Vagina (tissue), 2 donors: ENCODE measurements at regions not wholly inside any gene's neighbourhood (a gene's known extent, or its start where the extent isn't known, plus 50 kb on each side); places are given as distances from the start of the nearest gene placed in this dataset.

Source experiments
- DNase-seq, 2 donors: peaks; one replicate each; pipeline ENCODE4 v3.0.0-alpha.2; 2017; ENCODE audit errors: extremely low spot score in 2 of 2
- H3K27ac ChIP-seq: fragments of 200-600 bp; sonication (generic); one replicate; pipeline ENCODE4 v1.5.1; 2019
- H3K27me3 ChIP-seq: fragments of 200-600 bp; sonication (generic); one replicate; pipeline ENCODE4 v1.5.1; 2019
- H3K36me3 ChIP-seq, 2 donors: fragments of 200-600 bp; sonication (generic); one replicate each; pipeline ENCODE4 v1.5.1; 2017 to 2019
- H3K4me1 ChIP-seq: fragments of 200-600 bp; sonication (generic); one replicate; pipeline ENCODE4 v1.5.1; 2019
- H3K4me3 ChIP-seq, 2 donors: fragments of 200-600 bp; sonication (generic); 1 replicate in 1 of 2; 2 replicates in 1 of 2; pipeline ENCODE4 v1.5.1; 2016 to 2019
- H3K9me3 ChIP-seq: fragments of 200-600 bp; sonication (generic); one replicate; pipeline ENCODE4 v1.5.1; 2019
- POLR2A ChIP-seq, 2 donors: fragments of 450-650 bp; IDR thresholded peaks; one replicate each; pipeline ENCODE4 v1.6.1; 2017; ENCODE audit warnings: antibody characterized with exemption in 2 of 2, mild to moderate bottlenecking in 2 of 2, moderate library complexity in 2 of 2
- POLR2AphosphoS5 ChIP-seq, 2 donors: sonication (generic); formaldehyde crosslinking; IDR thresholded peaks; one replicate each; pipeline ENCODE4 v1.9.0; 2017; ENCODE audit warnings: antibody characterized with exemption in 2 of 2, mild to moderate bottlenecking in 2 of 2, low read depth in 1 of 2; ENCODE audit not compliant: insufficient read depth in 1 of 2
- intact Hi-C: fragments of 100-400 bp; cut with DNase I; formaldehyde crosslinking; loops from one replicate; pipeline ENCODE4 v1.15.1; 2023
- TF ChIP-seq, protein P1 (sequence below), 3 experiments: fragments of 450-650 bp in 2 of 3; fragments of 200-600 bp in 1 of 3; sonication (generic) in 1 of 3; IDR thresholded peaks; one replicate each; pipeline ENCODE4 v1.5.1; 2017 to 2019; ENCODE audit warnings: antibody characterized with exemption in 3 of 3, mild to moderate bottlenecking in 2 of 3, moderate library complexity in 2 of 3

DNA sequence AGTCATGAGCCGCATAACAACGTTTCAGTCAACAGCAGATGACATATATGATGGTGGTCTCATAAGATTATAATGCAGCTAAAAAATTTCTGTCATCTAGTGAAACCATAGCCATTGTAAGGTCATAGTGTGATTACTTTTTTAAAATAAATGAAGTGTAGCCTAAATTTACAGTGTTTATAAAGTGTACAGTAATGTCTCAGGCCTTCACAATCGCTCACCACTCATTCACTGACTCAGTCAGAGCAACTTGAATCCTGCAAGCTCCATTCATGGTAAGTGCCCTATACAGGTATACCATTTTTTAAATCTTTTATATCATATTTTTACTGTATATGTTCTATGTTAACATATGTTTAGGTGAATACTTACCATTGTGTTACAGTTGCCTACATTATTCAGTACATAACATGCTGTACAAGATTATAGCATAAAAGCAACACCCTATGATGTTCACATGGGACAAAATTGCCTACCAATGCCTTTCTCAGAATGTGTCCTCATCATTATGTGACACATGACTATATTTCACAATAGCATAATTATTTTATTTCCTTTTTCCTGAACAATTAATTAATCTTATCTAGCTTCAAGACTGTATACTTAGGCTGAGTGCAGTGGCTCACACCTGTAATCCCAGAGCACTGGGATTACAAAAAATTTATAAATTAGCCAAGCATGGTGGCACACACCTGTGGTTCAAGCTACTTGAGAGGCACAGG is 1115.9 kb upstream of the ZEB2 start:
- no peaks in the 10 kb centered on the region for H3K4me1 ChIP-seq
- H3K36me3 ChIP-seq = no peaks in the 10 kb centered on the region
- H3K9me3 ChIP-seq = no peaks in the 10 kb centered on the region
- intact Hi-C loops = no loop called here
- no peak overlapping the region for H3K4me3 ChIP-seq
- TF ChIP-seq POLR2AphosphoS5 (IDR thresholded peaks at IDR 0.05; ENCODE audit: insufficient read depth in 1 of 2, low read depth in 1 of 2) = no peak
- TF ChIP-seq POLR2A (IDR thresholded peaks at IDR 0.05) = no peak
- TF ChIP-seq, protein P1, sequence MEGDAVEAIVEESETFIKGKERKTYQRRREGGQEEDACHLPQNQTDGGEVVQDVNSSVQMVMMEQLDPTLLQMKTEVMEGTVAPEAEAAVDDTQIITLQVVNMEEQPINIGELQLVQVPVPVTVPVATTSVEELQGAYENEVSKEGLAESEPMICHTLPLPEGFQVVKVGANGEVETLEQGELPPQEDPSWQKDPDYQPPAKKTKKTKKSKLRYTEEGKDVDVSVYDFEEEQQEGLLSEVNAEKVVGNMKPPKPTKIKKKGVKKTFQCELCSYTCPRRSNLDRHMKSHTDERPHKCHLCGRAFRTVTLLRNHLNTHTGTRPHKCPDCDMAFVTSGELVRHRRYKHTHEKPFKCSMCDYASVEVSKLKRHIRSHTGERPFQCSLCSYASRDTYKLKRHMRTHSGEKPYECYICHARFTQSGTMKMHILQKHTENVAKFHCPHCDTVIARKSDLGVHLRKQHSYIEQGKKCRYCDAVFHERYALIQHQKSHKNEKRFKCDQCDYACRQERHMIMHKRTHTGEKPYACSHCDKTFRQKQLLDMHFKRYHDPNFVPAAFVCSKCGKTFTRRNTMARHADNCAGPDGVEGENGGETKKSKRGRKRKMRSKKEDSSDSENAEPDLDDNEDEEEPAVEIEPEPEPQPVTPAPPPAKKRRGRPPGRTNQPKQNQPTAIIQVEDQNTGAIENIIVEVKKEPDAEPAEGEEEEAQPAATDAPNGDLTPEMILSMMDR (IDR thresholded peaks at IDR 0.05) = no peak
- no peaks in the 10 kb centered on the region for H3K27me3 ChIP-seq
- no peak overlapping the region for H3K27ac ChIP-seq
- no peak for DNase-seq

DNA sequence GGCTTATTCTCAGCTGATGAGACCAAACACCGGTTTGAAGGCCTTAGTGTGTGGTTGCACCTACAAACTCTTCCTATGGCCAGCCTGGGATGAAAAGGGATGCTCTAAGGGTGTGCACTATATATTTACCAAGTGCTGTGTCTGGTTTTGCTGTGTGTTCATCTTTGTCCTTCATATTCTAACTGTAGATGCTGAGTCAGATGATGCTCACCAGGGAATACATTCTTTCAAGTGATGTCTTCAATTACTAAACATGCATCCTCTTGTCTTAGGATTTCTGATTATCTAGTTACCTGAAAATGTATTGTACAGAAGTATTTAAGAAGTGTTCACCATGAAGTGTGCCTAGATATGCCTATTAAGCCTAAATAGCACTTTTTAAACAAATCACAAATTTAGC is 1111.6 kb upstream of the ZEB2 start:
- intact Hi-C loops = no loop called here

DNA sequence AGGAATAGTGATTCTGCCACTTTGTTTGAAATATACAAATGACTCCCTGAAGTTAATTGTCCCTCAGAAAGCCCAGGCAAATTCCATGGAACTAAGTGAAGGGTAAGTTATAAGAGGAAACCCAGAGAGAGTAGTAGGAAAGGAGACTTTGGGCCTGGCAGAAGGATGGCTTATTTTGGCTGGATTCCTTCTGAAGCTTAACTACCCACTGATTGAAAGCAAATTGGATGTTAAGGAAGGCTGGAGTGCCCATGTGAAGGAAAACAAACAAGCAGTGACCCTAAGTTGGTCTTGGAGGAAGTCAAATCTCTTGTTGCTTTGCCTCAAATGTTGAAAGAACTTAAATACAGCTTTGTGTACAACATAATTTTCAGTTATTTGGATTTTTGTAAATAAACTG is 1106.4 kb upstream of the ZEB2 start:
- no peaks in the 10 kb centered on the region for H3K36me3 ChIP-seq
- intact Hi-C loops = no loop called here
- H3K9me3 ChIP-seq = no peaks in the 10 kb centered on the region
- H3K27ac ChIP-seq = no peak overlapping the region
- no peaks in the 10 kb centered on the region for H3K4me1 ChIP-seq
- no peak overlapping the region for H3K4me3 ChIP-seq
- TF ChIP-seq POLR2A (IDR thresholded peaks at IDR 0.05) (no peak), POLR2AphosphoS5 (IDR thresholded peaks at IDR 0.05; ENCODE audit: insufficient read depth in 1 of 2, low read depth in 1 of 2) (no peak)
- TF ChIP-seq, protein P1 (IDR thresholded peaks at IDR 0.05) = no peak
- H3K27me3 ChIP-seq = no peaks in the 10 kb centered on the region
- DNase-seq = no peak

More for the DNA sequence above, 1111.6 kb upstream of the ZEB2 start:
- Histone ChIP-seq H3K9me3 (no peaks in the 10 kb centered on the region), H3K27me3 (no peaks in the 10 kb centered on the region), H3K36me3 (no peaks in the 10 kb centered on the region), H3K27ac (no peak overlapping the region), H3K4me3 (no peak overlapping the region), H3K4me1 (no peaks in the 10 kb centered on the region)
- no peak for DNase-seq
- TF ChIP-seq POLR2A (IDR thresholded peaks at IDR 0.05) = no peak
- TF ChIP-seq, protein P1 (IDR thresholded peaks at IDR 0.05) = no peak
- no peak for TF ChIP-seq POLR2AphosphoS5 (IDR thresholded peaks at IDR 0.05; ENCODE audit: insufficient read depth in 1 of 2, low read depth in 1 of 2)

DNA sequence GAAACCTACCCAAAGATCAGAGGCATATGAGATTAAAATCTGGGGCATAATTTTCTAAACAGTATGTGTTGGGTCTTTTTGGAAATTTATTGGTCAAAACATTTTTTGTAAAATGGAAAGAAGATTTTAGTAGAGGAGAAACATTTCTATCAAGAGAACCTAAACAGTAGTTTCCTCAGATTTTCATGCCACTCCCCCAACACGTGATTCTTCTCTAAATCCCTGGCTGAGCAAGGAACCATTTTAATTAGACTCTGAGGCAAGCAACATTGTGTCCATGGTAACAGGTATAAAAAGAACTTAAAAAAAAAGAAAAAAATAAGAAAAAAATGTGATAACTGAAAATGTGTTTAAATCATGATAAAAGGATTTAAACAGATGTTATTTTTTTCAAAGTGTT is 1105.2 kb upstream of the ZEB2 start:
- intact Hi-C loops = no loop called here
- TF ChIP-seq, protein P1 (IDR thresholded peaks at IDR 0.05) = no peak
- no peak for TF ChIP-seq POLR2AphosphoS5 (IDR thresholded peaks at IDR 0.05; ENCODE audit: insufficient read depth in 1 of 2, low read depth in 1 of 2)
- no peak for TF ChIP-seq POLR2A (IDR thresholded peaks at IDR 0.05)

DNA sequence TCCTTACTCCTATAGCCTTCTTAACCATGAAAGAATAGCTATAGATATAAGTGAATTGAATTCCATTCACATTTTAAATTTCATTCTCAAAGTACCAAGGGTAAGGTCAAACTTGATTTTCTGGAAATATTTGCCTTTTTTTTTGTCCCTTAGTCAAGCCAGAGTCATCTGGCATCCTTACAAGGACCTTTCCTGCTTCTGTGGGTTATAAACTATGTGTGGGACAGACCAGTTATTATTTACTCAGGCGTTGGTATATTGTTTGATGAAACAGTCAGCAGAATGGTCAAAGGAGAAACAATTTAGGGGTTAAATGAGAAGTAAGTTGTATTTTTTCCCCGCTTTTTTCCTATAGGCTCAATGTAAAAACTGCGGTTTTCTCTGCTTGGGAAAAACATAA is 1103.2 kb upstream of the ZEB2 start:
- no peak overlapping the region for H3K27ac ChIP-seq
- H3K4me1 ChIP-seq = no peaks in the 10 kb centered on the region
- no peak for DNase-seq
- TF ChIP-seq POLR2AphosphoS5 (IDR thresholded peaks at IDR 0.05; ENCODE audit: insufficient read depth in 1 of 2, low read depth in 1 of 2) = no peak
- TF ChIP-seq, protein P1 (IDR thresholded peaks at IDR 0.05) = no peak
- TF ChIP-seq POLR2A (IDR thresholded peaks at IDR 0.05) = no peak
- H3K36me3 ChIP-seq = no peaks in the 10 kb centered on the region
- no peaks in the 10 kb centered on the region for H3K9me3 ChIP-seq
- H3K27me3 ChIP-seq = no peaks in the 10 kb centered on the region
- intact Hi-C loops = no loop called here
- no peak overlapping the region for H3K4me3 ChIP-seq

More for the DNA sequence above, 1105.2 kb upstream of the ZEB2 start:
- H3K4me1 ChIP-seq = no peaks in the 10 kb centered on the region
- H3K9me3 ChIP-seq = no peaks in the 10 kb centered on the region
- DNase-seq = no peak
- H3K4me3 ChIP-seq = no peak overlapping the region
- H3K27me3 ChIP-seq = no peaks in the 10 kb centered on the region
- H3K27ac ChIP-seq = no peak overlapping the region
- H3K36me3 ChIP-seq = no peaks in the 10 kb centered on the region
